GM19240 (cell line): ENCODE measurements at regions not wholly inside any gene's neighbourhood (a gene's known extent, or its start where the extent isn't known, plus 50 kb on each side); places are given as distances from the start of the nearest gene placed in this dataset.

Experiments used
- DNase-seq: peaks from one replicate; pipeline ENCODE4 v3.0.0; 2011; ENCODE audit warnings: low spot score; ENCODE audit not compliant: insufficient read length

GRCh38 chr1:84759756-84760155 lies 69.5 kb upstream of the SSX2IP start:
- DNase-seq: no peak

- DNase-seq: no peak
These were observed 68.8 kb upstream of the SSX2IP start for GRCh38 chr1:84758968-84759491.

GRCh38 chr1:84758476-84758875 lies 68.2 kb upstream of the SSX2IP start:
- DNase-seq: no peak

- no peak for DNase-seq
These were observed 67.0 kb upstream of the SSX2IP start for GRCh38 chr1:84757301-84757700.

- DNase-seq: no peak
These were observed 66.3 kb upstream of the SSX2IP start for GRCh38 chr1:84756455-84757082.

- DNase-seq: no peak
These were observed 65.7 kb upstream of the SSX2IP start for GRCh38 chr1:84756001-84756400.

GRCh38 chr1:84755216-84755615 lies 65.0 kb upstream of the SSX2IP start:
- DNase-seq: no peak

GRCh38 chr1:84754386-84754703 lies 64.1 kb upstream of the SSX2IP start:
- no peak for DNase-seq

- peak; percentile 59 for DNase-seq
These were observed 63.5 kb upstream of the SSX2IP start for GRCh38 chr1:84753516-84754385.

- no peak for DNase-seq
These were observed 60.0 kb upstream of the SSX2IP start for GRCh38 chr1:84750110-84750730.

- no peak for DNase-seq
These were observed 59.2 kb upstream of the SSX2IP start for GRCh38 chr1:84749427-84749826.

- no peak for DNase-seq
These were observed 58.1 kb upstream of the SSX2IP start for GRCh38 chr1:84748364-84748763.

GRCh38 chr1:84745857-84746256 lies 55.6 kb upstream of the SSX2IP start:
- no peak for DNase-seq

- no peak for DNase-seq
These were observed 53.6 kb upstream of the SSX2IP start for GRCh38 chr1:84743896-84744295.

GRCh38 chr1:84742653-84743052 lies 52.4 kb upstream of the SSX2IP start:
- DNase-seq: no peak

GRCh38 chr1:84740050-84740714 lies 49.9 kb upstream of the SSX2IP start:
- no peak for DNase-seq
